ENCODE measurements at regions not wholly inside any gene's neighbourhood (a gene's known extent, or its start where the extent isn't known, plus 50 kb on each side); places are given as distances from the start of the nearest gene placed in this dataset.
"Not testable (repeated sequence)": the region's sequence is repeated elsewhere in the genome, so short reads cannot be mapped to it uniquely, and the experiment has no call there.

DNA sequence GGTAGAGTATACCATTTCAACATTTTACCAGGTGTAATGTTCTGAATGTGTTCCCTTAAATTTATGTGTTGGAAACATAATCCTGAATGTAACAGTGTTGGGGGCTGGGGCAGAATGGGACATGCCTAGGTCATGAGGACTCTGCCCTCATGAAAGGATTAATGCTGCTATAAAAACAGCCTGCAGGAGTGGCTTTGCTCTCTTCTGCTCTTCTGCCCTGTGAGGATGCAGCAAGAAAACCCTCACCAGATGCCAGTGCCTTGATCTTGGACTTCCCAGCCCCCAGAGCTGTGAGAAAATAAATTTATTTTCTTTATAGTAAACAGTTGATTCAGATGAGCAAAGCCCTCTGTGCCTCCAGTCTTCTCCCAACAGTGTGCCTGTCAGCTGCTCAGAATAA, 326.0 kb upstream of the ONECUT1 start:
- no peak for DNase-seq

GRCh38 chr15:53115563-53115962, 325.4 kb upstream of the ONECUT1 start:
- DNase-seq: no peak

- DNase-seq: no peak
Measured at GRCh38 chr15:53114960-53115359, 324.8 kb upstream of the ONECUT1 start.

GRCh38 chr15:53110999-53111398, 320.9 kb upstream of the ONECUT1 start:
- DNase-seq: no peak

GRCh38 chr15:53108319-53108718, 318.2 kb upstream of the ONECUT1 start:
- DNase-seq: no peak

GRCh38 chr15:53107855-53108254, 317.7 kb upstream of the ONECUT1 start:
- no peak for DNase-seq

GRCh38 chr15:53106505-53107286, 316.6 kb upstream of the ONECUT1 start:
- DNase-seq: no peak

- no peak for DNase-seq
Measured at GRCh38 chr15:53102483-53102882, 312.3 kb upstream of the ONECUT1 start.

DNA sequence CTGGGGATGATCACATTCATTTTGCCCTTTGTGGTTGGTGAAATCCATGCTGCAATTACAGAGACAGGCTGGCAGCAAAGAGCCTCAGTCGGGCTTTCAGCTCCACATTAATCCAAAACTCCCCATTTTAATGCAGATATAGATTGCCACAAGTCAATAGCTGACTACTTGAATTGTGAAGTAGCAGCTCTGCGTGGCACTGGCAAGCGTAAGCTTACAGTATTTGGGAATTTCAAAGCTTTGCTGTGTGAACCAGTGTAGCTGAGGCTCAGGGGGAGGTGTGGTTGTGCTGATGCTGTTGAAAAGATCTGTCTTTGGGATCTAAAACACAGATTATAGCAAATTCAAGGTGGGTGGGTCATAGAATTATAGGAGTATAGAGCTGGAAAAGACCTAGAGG, 290.3 kb upstream of the ONECUT1 start:
- DNase-seq: no peak

DNA sequence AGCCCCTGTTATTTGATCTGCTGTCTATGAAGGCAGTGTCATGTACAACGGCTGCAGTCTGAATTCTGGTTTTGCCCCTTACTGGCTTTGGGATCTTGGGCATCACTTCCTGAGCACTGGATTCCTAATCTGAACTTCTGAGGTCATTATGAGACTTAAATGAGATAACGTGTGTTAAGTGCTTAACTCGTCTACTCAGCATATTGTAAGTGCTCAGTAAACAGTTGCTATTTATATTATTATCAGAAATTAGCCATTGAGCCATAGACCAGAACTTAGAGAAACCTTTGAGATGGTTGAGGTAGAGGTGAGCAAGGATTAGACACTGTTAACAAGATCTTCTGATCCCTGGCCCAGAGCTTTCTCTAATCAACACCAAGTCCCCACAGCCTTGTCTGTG, 284.1 kb upstream of the ONECUT1 start:
- no peak for DNase-seq

GRCh38 chr15:53072077-53072476, 281.9 kb upstream of the ONECUT1 start:
- DNase-seq: peak; percentile 44

DNA sequence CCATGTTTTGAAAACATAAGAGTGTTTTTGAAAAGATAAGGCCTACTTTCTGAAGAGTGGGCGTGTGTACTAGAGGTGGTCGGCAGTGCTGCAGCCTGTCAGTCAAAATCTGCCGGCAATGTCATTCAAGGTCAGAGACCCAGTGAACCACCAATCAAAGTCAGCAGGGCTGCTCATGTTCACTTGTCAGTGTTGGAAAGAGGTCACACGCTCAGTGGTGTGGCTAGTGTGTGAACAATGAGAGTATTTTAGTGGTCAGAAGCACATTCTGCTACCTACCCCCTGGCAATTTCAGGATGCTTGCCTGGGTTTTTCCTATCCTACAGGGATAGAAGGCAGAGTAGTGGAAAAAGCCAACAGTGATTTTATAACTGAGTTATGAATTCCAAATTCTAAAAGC, 278.5 kb upstream of the ONECUT1 start:
- DNase-seq: no peak

- no peak for DNase-seq
Measured at GRCh38 chr15:53059273-53060043, 269.3 kb upstream of the ONECUT1 start.

DNA sequence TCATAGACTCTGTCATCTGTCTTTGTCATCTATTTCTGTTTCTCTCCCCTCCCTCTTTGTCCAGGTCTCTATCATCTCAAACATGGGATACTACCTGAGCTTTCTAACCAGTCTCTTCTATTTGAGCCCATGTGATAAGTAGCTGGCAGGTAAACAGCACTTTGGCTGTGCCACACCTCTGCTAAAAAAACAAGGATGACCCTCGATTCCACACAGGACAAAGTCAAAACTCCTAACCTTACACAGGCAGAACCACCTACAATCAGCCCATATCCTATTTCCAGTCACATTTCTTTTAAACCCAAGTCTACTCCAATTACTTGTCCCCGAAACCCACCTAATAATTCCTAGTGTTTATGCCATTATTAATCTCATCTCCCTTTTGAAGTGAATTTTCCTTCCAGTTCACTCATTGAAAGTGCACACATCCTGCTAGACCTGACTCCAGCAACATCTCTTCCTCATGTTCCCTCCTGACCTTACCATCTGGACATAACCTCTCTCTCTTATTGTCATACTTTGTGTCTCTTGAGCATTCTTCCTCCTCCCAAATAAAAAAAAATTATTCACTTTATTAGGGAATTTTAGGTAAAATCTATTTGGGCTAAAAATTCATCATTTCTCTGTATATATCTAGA, 256.1 kb upstream of the ONECUT1 start:
- DNase-seq: no peak

- DNase-seq: no peak
Measured at GRCh38 chr15:53038655-53038941, 248.5 kb upstream of the ONECUT1 start.

DNA sequence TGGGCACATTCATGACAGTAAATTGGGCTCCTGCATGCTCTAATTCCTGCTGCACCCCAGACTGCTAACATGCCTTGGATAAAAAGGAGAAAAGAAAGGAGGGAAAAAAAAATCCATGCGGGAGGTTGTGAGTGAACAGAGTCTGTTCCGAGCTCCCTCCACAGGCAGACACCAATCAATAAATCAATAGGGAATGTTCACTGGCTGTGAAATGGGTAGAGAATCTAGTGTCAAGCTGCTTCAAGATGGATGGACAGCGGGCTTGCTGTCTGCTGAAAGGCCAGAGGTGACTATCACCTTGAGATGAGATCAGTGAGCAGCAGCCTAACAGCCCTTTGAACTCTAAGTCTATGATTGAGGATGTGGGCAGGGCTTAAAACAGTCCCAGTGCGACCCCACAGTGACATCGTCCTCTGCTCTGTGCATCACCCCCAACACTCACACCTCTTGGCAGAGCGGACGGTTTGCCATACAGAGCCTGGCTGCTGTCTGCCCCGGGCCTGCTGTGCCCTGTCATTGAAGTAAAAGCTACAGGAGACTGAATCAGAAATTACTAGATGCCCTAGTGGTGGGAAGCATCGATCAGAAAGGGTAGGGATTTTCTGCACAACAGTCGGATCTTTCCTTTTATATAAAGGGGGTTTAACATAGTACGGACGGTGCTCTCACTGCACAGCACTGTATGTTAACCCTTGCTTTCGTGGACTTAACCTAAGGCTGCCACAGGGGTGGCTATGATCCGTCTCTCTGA, 247.9 kb upstream of the ONECUT1 start:
- DNase-seq: no peak

DNA sequence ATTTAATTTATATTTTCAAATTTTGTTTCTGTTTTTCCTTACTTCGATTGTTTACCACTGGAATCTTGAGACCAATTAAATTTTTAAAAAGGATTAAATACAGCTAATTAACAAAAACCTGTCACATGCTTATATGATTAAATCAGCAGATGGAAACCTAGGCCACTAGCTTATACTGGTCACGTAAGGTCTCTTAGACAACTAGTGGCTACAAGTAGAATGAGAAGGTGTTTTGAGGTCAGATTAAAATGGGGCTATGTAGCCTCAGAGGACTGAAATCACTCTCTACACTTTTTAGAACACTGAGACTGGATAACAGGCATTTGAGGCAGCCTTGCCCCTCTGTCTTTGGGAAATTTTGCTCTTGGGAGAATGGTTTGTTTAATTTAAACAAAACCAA, 246.5 kb upstream of the ONECUT1 start:
- no peak for DNase-seq

- DNase-seq: no peak
Measured at GRCh38 chr15:53034767-53035245, 244.7 kb upstream of the ONECUT1 start.

- no peak for DNase-seq
Measured at GRCh38 chr15:53033709-53034108, 243.6 kb upstream of the ONECUT1 start.

DNA sequence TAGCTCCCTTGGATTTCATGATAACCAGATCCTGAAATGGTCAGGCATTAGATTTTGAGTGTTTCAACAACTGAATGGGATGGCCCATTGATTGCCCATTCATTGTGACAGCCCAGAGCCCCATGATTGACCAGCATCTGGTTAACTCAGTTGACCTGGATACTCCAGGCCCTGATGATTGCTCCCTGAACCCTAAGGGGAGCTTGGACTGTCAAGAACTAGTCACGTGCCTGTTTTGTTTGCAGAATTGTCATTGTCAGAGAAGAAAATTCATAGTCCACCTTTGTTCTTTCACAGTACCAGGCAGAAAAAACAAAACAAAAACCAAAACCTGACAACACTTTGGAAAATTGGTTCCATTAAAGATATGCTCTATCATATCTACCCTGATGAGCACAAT, 241.3 kb upstream of the ONECUT1 start:
- DNase-seq: no peak

DNA sequence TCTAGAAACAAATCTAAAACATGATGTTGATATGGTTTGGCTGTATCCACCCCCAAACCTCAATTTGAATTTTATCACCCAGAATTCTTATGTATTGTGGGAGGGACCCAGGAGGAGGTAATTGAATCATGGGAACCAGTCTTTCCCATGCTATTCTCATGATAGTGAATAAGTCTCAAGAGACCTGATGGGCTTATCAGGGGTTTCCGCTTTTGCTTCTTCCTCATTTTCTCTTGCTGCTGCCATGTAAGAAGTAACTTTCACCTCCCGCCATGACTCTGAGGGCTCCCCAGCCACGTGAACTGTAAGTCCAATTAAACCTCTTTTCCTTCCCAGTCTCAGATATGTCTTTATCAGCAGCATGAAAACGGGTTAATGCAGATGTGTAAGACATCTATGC, 232.7 kb upstream of the ONECUT1 start:
- no peak for DNase-seq

DNA sequence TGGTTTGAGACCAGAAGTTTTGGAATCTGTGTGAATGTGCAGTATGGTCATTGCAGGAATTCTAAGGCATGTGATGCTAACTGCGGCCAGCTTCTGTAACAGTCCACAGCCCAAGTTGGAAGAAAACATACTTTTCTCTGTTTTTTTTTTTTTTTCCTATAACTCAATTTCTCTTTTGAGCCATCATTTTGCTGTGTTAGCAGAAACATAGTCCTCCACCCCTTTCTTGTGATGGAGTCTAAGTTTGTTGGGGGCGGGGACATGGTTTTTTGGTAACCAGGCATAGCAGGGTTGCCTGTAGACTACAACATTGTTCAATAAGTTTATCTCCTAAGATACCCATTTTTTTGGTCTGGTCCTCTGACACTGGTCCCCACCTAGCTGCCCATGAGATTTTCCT, 223.2 kb upstream of the ONECUT1 start:
- DNase-seq: no peak

GRCh38 chr15:53011779-53012178, 221.6 kb upstream of the ONECUT1 start:
- DNase-seq: not testable (repeated sequence)
